ENCODE measurements at regions not wholly inside any gene's neighbourhood (a gene's known extent, or its start where the extent isn't known, plus 50 kb on each side); places are given as distances from the start of the nearest gene placed in this dataset.
"Not testable (repeated sequence)": the region's sequence is repeated elsewhere in the genome, so short reads cannot be mapped to it uniquely, and the experiment has no call there.

DNA sequence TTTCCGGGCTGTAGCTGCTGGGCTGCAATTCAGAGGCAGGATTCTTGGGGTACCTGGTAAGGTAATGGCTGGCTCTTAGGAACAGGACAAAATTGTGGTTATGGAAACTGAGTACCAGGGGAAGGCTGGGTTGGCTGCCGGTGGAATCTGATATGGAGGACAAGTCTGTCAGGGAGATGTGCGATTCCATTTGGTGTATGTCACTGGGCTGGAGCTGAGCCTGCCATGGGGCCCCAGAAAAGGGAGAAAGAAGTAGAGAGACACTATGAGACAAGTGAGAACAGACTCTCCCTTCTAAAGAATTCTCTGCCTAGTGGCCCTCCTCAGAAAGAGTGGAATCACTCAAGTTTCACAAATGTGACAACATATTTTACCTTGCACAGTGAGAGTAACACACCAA, 368.2 kb upstream of the ROPN1 start:
- Histone ChIP-seq H3K4me1 (ENCODE audit: control insufficient read depth, insufficient read depth, low read length, poor library complexity, severe bottlenecking) (no peaks in the 10 kb centered on the region), H3K4me3 (ENCODE audit: insufficient read depth, low read depth, low read length, poor library complexity, severe bottlenecking) (no peak overlapping the region), H3K9me3 (ENCODE audit: control insufficient read depth, low read length) (no peaks in the 10 kb centered on the region), H3K36me3 (ENCODE audit: control insufficient read depth, insufficient read depth, low read length) (no peaks in the 10 kb centered on the region), H3K27me3 (replicated peaks; ENCODE audit: control insufficient read depth, insufficient read depth, low read length, poor library complexity, severe bottlenecking) (no peaks in the 10 kb centered on the region), H3K27ac (ENCODE audit: insufficient read depth, low read length, poor library complexity, severe bottlenecking) (no peak overlapping the region)
- no peak for DNase-seq

DNA sequence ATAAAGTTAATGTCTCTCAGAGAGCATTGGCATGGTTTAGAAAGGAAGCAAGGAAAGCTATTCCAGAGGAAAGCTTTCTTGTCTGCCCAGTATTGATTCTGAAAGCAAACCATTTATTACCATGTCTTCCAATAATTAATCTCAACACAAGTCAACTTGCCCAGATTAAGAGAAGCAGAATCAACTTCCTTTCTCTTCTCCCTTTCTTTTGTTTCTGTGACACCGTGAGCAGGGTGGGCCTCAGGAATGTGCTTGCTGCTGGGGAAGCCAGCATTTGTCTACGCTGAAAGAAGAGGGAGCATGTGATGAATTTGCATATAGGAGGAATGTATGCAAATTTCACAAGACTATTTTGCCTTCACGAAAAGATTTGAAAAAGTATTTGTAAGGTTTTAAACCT, 368.6 kb upstream of the ROPN1 start:
- no peaks in the 10 kb centered on the region for H3K36me3 ChIP-seq (ENCODE audit: control insufficient read depth, insufficient read depth, low read length)
- no peak for DNase-seq
- H3K27me3 ChIP-seq (replicated peaks; ENCODE audit: control insufficient read depth, insufficient read depth, low read length, poor library complexity, severe bottlenecking) = no peaks in the 10 kb centered on the region
- H3K4me1 ChIP-seq (ENCODE audit: control insufficient read depth, insufficient read depth, low read length, poor library complexity, severe bottlenecking) = no peaks in the 10 kb centered on the region
- H3K27ac ChIP-seq (ENCODE audit: insufficient read depth, low read length, poor library complexity, severe bottlenecking) = no peak overlapping the region
- H3K9me3 ChIP-seq (ENCODE audit: control insufficient read depth, low read length) = no peaks in the 10 kb centered on the region
- no peak overlapping the region for H3K4me3 ChIP-seq (ENCODE audit: insufficient read depth, low read depth, low read length, poor library complexity, severe bottlenecking)

DNA sequence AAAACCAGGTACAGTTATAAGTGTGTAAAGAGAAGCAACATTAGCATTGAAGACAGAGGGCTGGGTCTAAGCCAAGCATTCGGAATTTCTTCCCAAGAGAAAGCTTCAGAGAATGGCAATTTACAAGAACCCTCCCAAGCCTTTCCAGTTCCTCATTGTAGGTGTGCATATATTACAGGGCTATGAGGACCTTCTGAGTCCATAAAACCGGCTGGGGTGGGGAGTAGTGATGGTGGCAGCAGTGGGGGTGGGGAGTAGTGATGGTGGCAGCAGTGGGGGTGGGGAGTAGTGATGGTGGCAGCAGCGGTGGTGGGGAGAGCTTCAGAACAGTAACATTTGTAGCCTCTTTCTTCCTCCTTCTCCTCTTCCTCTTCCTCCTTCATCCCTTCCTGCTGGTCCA, 368.7 kb upstream of the UMPS start:
- H3K4me3 ChIP-seq (ENCODE audit: insufficient read depth, low read depth, low read length, poor library complexity, severe bottlenecking) = no peak overlapping the region
- no peaks in the 10 kb centered on the region for H3K9me3 ChIP-seq (ENCODE audit: control insufficient read depth, low read length)
- DNase-seq = no peak

DNA sequence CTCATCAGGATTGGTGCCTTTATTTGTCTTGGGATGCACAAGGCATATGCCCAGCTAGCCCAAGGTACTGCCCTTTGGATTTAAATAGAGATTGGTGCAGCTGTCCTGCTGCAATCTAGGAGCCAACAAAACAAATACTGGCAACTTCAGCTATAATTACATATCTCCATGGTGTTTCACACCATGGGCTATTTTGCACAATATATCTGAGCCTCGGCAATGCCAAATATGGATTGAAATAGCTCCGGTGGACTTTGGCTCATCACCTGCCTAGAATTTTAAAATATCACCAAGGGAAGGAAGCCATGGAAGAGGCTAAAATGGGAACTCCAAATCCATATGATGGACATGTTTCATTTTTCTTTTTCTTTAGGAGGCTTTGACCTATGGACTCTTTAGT, 367.8 kb upstream of the UMPS start:
- H3K36me3 ChIP-seq (ENCODE audit: control insufficient read depth, insufficient read depth, low read length) = no peaks in the 10 kb centered on the region
- no peak for DNase-seq
- no peak overlapping the region for H3K4me3 ChIP-seq (ENCODE audit: insufficient read depth, low read depth, low read length, poor library complexity, severe bottlenecking)
- H3K4me1 ChIP-seq (ENCODE audit: control insufficient read depth, insufficient read depth, low read length, poor library complexity, severe bottlenecking) = no peaks in the 10 kb centered on the region
- H3K9me3 ChIP-seq (ENCODE audit: control insufficient read depth, low read length) = no peaks in the 10 kb centered on the region
- no peak overlapping the region for H3K27ac ChIP-seq (ENCODE audit: insufficient read depth, low read length, poor library complexity, severe bottlenecking)
- no peaks in the 10 kb centered on the region for H3K27me3 ChIP-seq (replicated peaks; ENCODE audit: control insufficient read depth, insufficient read depth, low read length, poor library complexity, severe bottlenecking)

More for the DNA sequence above, 368.7 kb upstream of the UMPS start:
- H3K27me3 ChIP-seq (replicated peaks; ENCODE audit: control insufficient read depth, insufficient read depth, low read length, poor library complexity, severe bottlenecking) = no peaks in the 10 kb centered on the region
- no peaks in the 10 kb centered on the region for H3K4me1 ChIP-seq (ENCODE audit: control insufficient read depth, insufficient read depth, low read length, poor library complexity, severe bottlenecking)
- H3K27ac ChIP-seq (ENCODE audit: insufficient read depth, low read length, poor library complexity, severe bottlenecking) = no peak overlapping the region
- H3K36me3 ChIP-seq (ENCODE audit: control insufficient read depth, insufficient read depth, low read length) = no peaks in the 10 kb centered on the region

DNA sequence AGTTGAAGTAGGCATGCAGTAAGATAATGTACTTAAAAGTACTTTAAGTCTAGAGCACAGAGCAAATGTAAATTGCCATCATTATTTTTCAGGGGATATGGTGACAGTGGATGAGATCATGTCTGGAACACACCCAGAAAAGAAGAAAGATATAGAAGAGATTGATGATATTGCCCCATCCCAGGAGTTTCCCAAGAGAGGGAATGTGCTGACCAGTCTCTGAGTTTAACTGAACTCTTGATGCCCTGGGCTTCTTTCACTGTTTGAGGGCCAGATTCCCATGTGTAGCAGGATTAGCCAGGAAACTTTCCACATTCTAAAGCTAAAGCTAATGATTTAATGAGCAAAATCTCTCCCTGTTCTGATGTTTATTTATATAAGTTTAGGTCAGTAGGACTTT, 366.8 kb upstream of the UMPS start:
- Histone ChIP-seq H3K27ac (ENCODE audit: insufficient read depth, low read length, poor library complexity, severe bottlenecking) (no peak overlapping the region), H3K36me3 (ENCODE audit: control insufficient read depth, insufficient read depth, low read length) (no peaks in the 10 kb centered on the region), H3K9me3 (ENCODE audit: control insufficient read depth, low read length) (no peaks in the 10 kb centered on the region), H3K4me1 (ENCODE audit: control insufficient read depth, insufficient read depth, low read length, poor library complexity, severe bottlenecking) (no peaks in the 10 kb centered on the region), H3K27me3 (replicated peaks; ENCODE audit: control insufficient read depth, insufficient read depth, low read length, poor library complexity, severe bottlenecking) (no peaks in the 10 kb centered on the region), H3K4me3 (ENCODE audit: insufficient read depth, low read depth, low read length, poor library complexity, severe bottlenecking) (no peak overlapping the region)
- DNase-seq = no peak

DNA sequence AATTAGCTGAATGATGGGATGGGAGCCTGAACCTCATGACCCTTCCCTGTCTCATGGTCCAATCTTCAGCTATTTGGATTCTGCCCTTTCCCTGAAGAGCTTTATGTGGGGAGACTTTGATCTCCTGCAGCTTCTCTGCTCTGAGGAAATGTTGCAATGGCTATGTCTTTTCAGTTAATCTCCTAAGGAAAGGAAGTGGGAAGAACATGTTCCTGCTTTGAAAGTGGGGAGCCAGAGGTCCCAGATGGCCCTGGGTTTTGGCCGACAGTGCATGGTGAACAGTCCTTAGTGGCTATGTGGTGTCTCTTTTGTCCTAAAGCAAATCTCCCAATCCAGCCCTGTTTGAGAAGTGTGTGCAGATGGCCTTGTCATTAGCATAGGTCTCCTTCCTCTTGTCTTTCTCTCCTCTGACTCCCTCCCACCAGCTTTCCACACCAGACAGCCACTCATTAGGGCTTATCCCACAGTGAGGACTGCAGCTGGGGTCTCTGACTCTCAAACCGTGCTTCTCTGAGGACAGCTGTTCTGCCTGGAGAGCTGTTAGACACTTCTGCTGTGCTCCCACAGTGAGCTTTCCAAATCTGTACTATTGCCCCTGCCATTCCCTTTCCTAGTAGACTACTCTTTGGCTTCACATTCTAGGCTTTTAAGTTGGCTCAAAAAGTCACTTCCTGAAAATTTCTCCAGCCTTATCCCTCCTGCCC, 365.8 kb upstream of the UMPS start:
- DNase-seq = no peak
- H3K27ac ChIP-seq (ENCODE audit: insufficient read depth, low read length, poor library complexity, severe bottlenecking) = no peak overlapping the region
- no peaks in the 10 kb centered on the region for H3K9me3 ChIP-seq (ENCODE audit: control insufficient read depth, low read length)
- H3K4me3 ChIP-seq (ENCODE audit: insufficient read depth, low read depth, low read length, poor library complexity, severe bottlenecking) = no peak overlapping the region
- H3K36me3 ChIP-seq (ENCODE audit: control insufficient read depth, insufficient read depth, low read length) = no peaks in the 10 kb centered on the region
- H3K27me3 ChIP-seq (replicated peaks; ENCODE audit: control insufficient read depth, insufficient read depth, low read length, poor library complexity, severe bottlenecking) = no peaks in the 10 kb centered on the region
- H3K4me1 ChIP-seq (ENCODE audit: control insufficient read depth, insufficient read depth, low read length, poor library complexity, severe bottlenecking) = no peaks in the 10 kb centered on the region

DNA sequence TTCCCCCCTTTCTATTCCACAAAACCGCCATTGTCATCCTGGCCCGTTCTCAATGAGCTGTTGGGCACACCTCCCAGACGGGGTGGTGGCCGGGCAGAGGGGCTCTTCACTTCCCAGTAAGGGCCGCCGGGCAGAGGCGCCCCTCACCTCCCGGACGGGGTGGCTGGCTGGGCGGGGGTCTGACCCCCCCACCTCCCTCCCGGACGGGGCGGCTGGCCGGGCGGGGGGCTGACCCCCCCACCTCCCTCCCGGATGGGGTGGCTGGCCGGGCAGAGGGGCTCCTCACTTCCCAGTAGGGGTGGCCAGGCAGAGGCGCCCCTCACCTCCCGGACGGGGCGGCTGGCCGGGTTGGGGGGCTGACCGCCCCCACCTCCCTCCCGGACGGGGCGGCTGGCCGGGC, 363.6 kb upstream of the UMPS start:
- not testable (repeated sequence) for DNase-seq; H3K27me3 ChIP-seq (replicated peaks; ENCODE audit: control insufficient read depth, insufficient read depth, low read length, poor library complexity, severe bottlenecking); H3K4me3 ChIP-seq (ENCODE audit: insufficient read depth, low read depth, low read length, poor library complexity, severe bottlenecking); H3K4me1 ChIP-seq (ENCODE audit: control insufficient read depth, insufficient read depth, low read length, poor library complexity, severe bottlenecking); H3K36me3 ChIP-seq (ENCODE audit: control insufficient read depth, insufficient read depth, low read length); H3K27ac ChIP-seq (ENCODE audit: insufficient read depth, low read length, poor library complexity, severe bottlenecking); H3K9me3 ChIP-seq (ENCODE audit: control insufficient read depth, low read length)

DNA sequence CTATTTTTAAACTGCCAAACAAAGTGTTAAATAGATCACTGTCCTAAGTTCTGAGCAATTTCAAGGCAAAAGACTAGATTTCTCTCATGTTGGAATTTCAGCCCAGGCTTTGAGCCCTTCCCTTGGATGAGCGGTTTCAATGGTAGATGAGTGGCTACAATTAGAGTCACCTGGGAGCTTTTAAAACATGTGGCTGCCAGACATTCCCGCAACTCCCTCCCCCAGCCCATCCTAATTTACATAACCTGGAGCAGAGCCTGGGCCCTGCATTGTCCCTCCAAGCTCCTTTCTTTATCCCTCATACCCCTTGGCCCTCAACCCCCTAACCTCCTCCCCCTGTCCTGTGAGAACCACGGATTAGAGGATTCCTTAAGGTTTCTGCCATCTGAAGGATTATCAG, 357.5 kb upstream of the UMPS start:
- Histone ChIP-seq H3K9me3 (ENCODE audit: control insufficient read depth, low read length) (no peaks in the 10 kb centered on the region), H3K4me1 (ENCODE audit: control insufficient read depth, insufficient read depth, low read length, poor library complexity, severe bottlenecking) (no peaks in the 10 kb centered on the region), H3K27me3 (replicated peaks; ENCODE audit: control insufficient read depth, insufficient read depth, low read length, poor library complexity, severe bottlenecking) (no peaks in the 10 kb centered on the region), H3K36me3 (ENCODE audit: control insufficient read depth, insufficient read depth, low read length) (no peaks in the 10 kb centered on the region), H3K27ac (ENCODE audit: insufficient read depth, low read length, poor library complexity, severe bottlenecking) (no peak overlapping the region), H3K4me3 (ENCODE audit: insufficient read depth, low read depth, low read length, poor library complexity, severe bottlenecking) (no peak overlapping the region)
- no peak for DNase-seq

DNA sequence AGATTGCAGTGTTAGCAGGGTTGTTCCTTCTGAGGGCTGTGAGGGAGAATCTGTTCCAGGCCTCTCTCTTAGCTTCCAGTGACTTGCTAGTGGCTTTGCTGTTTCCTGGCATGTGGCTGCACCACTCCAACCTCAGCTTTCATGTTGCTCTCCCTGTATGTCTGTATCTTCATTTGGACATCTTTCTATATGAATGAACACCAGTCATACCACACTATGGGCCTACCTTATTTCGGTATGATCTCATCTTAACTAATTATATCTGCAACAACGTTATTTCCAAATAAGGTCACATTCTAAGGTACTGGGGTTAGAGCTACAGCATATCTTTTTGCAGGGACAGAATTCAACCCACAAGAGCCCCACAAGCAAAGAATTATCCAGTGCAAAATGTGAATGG, 356.7 kb upstream of the UMPS start:
- no peak for DNase-seq
- H3K4me3 ChIP-seq (ENCODE audit: insufficient read depth, low read depth, low read length, poor library complexity, severe bottlenecking) = no peak overlapping the region
- H3K27ac ChIP-seq (ENCODE audit: insufficient read depth, low read length, poor library complexity, severe bottlenecking) = no peak overlapping the region
- no peaks in the 10 kb centered on the region for H3K36me3 ChIP-seq (ENCODE audit: control insufficient read depth, insufficient read depth, low read length)
- H3K9me3 ChIP-seq (ENCODE audit: control insufficient read depth, low read length) = no peaks in the 10 kb centered on the region
- no peaks in the 10 kb centered on the region for H3K27me3 ChIP-seq (replicated peaks; ENCODE audit: control insufficient read depth, insufficient read depth, low read length, poor library complexity, severe bottlenecking)
- no peaks in the 10 kb centered on the region for H3K4me1 ChIP-seq (ENCODE audit: control insufficient read depth, insufficient read depth, low read length, poor library complexity, severe bottlenecking)

DNA sequence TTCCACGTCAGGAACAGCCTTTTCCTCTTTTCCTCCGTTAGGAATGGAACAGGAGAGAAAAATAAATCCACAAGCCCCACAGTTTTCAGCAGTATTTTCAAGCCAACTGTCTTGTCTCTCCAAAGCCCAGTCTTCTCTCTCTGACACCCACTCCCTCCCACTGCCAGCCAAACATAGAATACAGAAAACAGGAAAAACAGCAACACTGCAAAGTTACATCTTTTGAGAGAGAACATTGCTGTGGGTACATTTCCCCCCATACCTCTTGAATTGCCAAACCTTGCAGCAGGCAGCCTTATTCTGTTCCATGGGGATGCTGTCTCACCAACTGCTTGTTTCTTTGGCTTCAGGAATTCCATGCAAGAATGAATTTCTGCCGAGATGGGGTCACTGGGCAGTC, 355.7 kb upstream of the UMPS start:
- Histone ChIP-seq H3K27me3 (replicated peaks; ENCODE audit: control insufficient read depth, insufficient read depth, low read length, poor library complexity, severe bottlenecking) (no peaks in the 10 kb centered on the region), H3K27ac (ENCODE audit: insufficient read depth, low read length, poor library complexity, severe bottlenecking) (no peak overlapping the region), H3K36me3 (ENCODE audit: control insufficient read depth, insufficient read depth, low read length) (no peaks in the 10 kb centered on the region), H3K4me1 (ENCODE audit: control insufficient read depth, insufficient read depth, low read length, poor library complexity, severe bottlenecking) (no peaks in the 10 kb centered on the region), H3K9me3 (ENCODE audit: control insufficient read depth, low read length) (no peaks in the 10 kb centered on the region), H3K4me3 (ENCODE audit: insufficient read depth, low read depth, low read length, poor library complexity, severe bottlenecking) (no peak overlapping the region)
- DNase-seq = no peak

All from effector memory CD4-positive, alpha-beta T cell (primary cell).